Suprapubic skin (tissue), 4 donors: ENCODE measurements at regions not wholly inside any gene's neighbourhood (a gene's known extent, or its start where the extent isn't known, plus 50 kb on each side); places are given as distances from the start of the nearest gene placed in this dataset.

Source experiments
- DNase-seq, 2 donors: peaks; one replicate each; pipeline ENCODE4 v3.0.0-alpha.2; 2019; ENCODE audit warnings: low spot score in 2 of 2
- H3K27ac ChIP-seq: fragments of 200-600 bp; sonication (generic); one replicate; pipeline ENCODE4 v1.5.1; 2019
- H3K27me3 ChIP-seq: fragments of 200-600 bp; sonication (generic); one replicate; pipeline ENCODE4 v1.5.1; 2019
- H3K36me3 ChIP-seq: fragments of 200-600 bp; sonication (generic); one replicate; pipeline ENCODE4 v1.5.1; 2019
- H3K4me1 ChIP-seq: fragments of 200-600 bp; sonication (generic); one replicate; pipeline ENCODE4 v1.5.1; 2019
- H3K4me3 ChIP-seq: fragments of 200-600 bp; sonication (generic); one replicate; pipeline ENCODE4 v1.5.1; 2019; ENCODE audit warnings: mild to moderate bottlenecking
- H3K9me3 ChIP-seq: fragments of 200-600 bp; sonication (generic); one replicate; pipeline ENCODE4 v1.5.1; 2019
- EP300 ChIP-seq: sonication (generic); formaldehyde crosslinking; IDR thresholded peaks from one replicate; pipeline ENCODE4 v1.6.1; 2017; ENCODE audit warnings: antibody characterized with exemption
- POLR2A ChIP-seq, 2 donors: fragments of 450-650 bp; IDR thresholded peaks; one replicate each; pipeline ENCODE4 v1.6.1; 2017; ENCODE audit warnings: antibody characterized with exemption in 2 of 2, mild to moderate bottlenecking in 2 of 2, moderate library complexity in 2 of 2
- POLR2AphosphoS5 ChIP-seq, 3 donors: sonication (generic); formaldehyde crosslinking; IDR thresholded peaks; one replicate each; pipeline ENCODE4 v1.6.1; 2017; ENCODE audit warnings: antibody characterized with exemption in 3 of 3
- WGBS: methylation state at CpG from one replicate; pipeline ENCODE4 v1.1.5; 2018; 5-methylcytosine and 5-hydroxymethylcytosine counted together
- TF ChIP-seq, protein P1 (sequence below), 2 donors: fragments of 200-600 bp in 1 of 2; fragments of 450-650 bp in 1 of 2; sonication (generic) in 1 of 2; IDR thresholded peaks; one replicate each; pipeline ENCODE4 v1.5.1; 2016 to 2019; ENCODE audit warnings: antibody characterized with exemption in 2 of 2, mild to moderate bottlenecking in 1 of 2, moderate library complexity in 1 of 2

DNA sequence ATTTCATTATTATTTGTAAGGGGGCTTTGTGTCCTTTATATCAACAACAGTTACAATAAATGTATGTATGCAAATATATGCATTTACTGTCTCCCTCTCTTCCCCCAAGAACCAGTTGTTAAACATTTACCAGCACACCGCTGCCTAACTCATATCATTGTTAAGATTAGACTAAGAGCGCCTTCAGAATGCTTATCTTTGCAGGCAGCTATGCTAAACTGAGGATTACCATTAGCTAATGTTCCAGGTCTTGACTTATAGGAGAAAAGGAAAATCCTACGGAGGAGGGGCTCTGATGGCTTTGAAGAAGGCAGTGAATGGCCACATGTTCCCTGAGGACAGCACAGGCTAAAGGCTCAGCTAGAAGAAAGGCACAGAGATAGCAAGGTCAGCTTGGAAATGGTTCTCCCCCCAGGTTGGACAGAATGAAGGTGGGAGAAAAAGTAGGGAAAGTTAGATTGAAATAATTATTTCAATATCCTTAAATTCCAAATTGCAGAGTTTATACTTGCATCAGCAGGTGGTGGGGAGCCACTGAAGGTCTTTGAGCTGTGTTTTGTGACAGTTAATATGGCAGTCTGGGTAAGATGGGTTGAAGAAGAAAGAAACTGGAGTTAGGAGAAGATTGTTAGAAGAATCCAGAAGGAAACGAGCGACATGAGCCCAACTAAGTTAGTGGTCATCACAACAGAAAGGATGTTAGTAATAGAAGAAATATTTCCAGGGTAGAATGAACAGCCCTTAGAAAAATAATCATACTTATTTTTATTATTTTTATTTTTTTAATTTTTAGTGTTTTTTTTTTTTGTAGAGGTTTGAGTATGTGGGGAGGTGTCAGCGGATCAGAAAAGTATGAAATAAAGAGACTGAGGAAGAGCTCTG, 87.0 kb upstream of the MAF start:
- TF ChIP-seq POLR2AphosphoS5 (IDR thresholded peaks at IDR 0.05) (no peak), EP300 (no peak), POLR2A (IDR thresholded peaks at IDR 0.05) (no peak)
- TF ChIP-seq, protein P1, sequence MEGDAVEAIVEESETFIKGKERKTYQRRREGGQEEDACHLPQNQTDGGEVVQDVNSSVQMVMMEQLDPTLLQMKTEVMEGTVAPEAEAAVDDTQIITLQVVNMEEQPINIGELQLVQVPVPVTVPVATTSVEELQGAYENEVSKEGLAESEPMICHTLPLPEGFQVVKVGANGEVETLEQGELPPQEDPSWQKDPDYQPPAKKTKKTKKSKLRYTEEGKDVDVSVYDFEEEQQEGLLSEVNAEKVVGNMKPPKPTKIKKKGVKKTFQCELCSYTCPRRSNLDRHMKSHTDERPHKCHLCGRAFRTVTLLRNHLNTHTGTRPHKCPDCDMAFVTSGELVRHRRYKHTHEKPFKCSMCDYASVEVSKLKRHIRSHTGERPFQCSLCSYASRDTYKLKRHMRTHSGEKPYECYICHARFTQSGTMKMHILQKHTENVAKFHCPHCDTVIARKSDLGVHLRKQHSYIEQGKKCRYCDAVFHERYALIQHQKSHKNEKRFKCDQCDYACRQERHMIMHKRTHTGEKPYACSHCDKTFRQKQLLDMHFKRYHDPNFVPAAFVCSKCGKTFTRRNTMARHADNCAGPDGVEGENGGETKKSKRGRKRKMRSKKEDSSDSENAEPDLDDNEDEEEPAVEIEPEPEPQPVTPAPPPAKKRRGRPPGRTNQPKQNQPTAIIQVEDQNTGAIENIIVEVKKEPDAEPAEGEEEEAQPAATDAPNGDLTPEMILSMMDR (IDR thresholded peaks at IDR 0.05): no peak
- Histone ChIP-seq H3K4me3 (no peak overlapping the region), H3K27ac (no peak overlapping the region), H3K9me3 (no peaks in the 10 kb centered on the region), H3K4me1 (peaks cover 4% of the 10 kb centered on the region), H3K27me3 (no peaks in the 10 kb centered on the region), H3K36me3 (no peaks in the 10 kb centered on the region)
- no peak for DNase-seq
- WGBS: 92% methylated on average over 6 of the region's 6 CpGs

DNA sequence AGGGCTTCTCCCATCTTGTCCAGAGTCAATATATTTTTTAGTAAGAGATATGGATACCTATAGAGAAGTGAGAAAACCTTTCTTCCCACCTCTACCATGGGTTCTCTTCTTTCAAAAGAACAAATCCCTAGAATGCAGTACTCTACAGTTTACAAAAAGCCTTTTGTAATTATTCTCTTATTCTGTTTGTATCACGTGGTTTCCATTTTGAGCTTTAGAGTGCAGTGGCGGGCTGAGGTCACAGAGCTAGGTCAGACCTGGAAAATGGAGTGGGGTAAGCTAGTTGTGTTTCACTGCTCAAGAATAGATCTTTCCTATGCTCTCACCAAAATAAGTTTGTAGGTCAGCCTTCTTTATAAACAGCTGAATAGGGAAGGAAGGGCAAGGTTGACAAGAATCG, 85.3 kb upstream of the MAF start:
- Histone ChIP-seq H3K9me3 (no peaks in the 10 kb centered on the region), H3K4me1 (peaks cover 4% of the 10 kb centered on the region), H3K36me3 (no peaks in the 10 kb centered on the region), H3K4me3 (no peak overlapping the region), H3K27ac (no peak overlapping the region), H3K27me3 (no peaks in the 10 kb centered on the region)
- TF ChIP-seq, protein P1 (IDR thresholded peaks at IDR 0.05): no peak
- TF ChIP-seq POLR2AphosphoS5 (IDR thresholded peaks at IDR 0.05) (no peak), EP300 (no peak), POLR2A (IDR thresholded peaks at IDR 0.05) (no peak)
- DNase-seq: no peak
- WGBS: 93% methylated on average over 3 of the region's 3 CpGs

DNA sequence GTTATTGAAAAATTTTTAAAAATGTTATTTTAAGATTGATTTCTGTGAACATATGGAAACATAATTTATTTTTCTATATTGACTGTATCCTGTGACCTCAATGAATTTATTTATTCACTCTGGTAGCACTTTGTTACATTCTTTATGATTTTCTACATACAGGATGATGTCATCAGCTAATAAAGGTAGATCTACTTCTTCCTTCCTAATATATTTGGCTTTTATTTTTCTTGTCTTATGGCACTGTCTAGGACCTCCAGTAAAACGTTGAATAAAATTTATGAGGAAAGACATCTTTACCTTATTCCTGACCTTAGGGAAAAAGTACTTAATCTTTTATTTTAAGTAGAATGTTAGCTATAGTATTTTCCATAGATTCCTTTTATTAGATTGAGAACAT, 78.8 kb upstream of the MAF start:
- no peaks in the 10 kb centered on the region for H3K27me3 ChIP-seq
- no peak for TF ChIP-seq EP300
- no peak for TF ChIP-seq POLR2AphosphoS5 (IDR thresholded peaks at IDR 0.05)
- TF ChIP-seq, protein P1 (IDR thresholded peaks at IDR 0.05): no peak
- no peak for TF ChIP-seq POLR2A (IDR thresholded peaks at IDR 0.05)
- WGBS: 66% methylated on average over 1 of the region's 1 CpG
- H3K4me3 ChIP-seq: no peak overlapping the region
- no peaks in the 10 kb centered on the region for H3K9me3 ChIP-seq
- no peaks in the 10 kb centered on the region for H3K4me1 ChIP-seq
- H3K36me3 ChIP-seq: no peaks in the 10 kb centered on the region
- H3K27ac ChIP-seq: no peak overlapping the region
- DNase-seq: no peak

DNA sequence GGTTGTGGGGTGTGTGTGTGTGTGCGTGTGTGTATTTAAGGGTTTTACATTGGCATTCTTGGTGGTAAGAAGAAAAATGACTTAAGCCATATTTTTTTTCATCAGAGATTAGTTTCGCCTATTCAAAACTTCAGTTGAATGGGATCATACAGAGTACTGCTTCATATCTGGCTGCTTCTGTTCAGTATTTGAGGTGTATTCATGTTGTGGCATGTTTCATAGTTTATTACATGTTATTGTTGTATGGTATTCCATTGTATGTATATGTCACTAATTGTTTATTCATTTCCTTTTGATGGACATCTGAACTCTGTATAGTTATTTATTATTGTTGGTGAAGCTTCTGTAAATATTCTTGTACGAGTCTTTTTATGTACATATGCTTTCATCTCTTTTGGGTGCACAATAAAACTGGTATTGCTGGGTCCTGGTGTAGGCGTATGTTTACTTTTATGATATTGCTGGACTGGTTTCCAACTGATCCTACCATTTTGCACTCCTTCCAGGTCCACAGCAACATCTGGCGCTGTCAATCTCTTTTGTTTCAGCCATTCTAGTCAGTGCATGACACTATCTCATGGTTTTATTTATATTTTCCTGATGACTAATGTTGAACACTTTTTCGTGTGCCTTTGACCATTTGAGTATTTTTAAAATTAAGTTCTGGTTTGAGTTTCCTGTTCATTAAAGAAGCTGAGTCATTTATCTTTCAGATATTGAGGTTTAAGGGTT, 77.4 kb upstream of the MAF start:
- TF ChIP-seq POLR2A (IDR thresholded peaks at IDR 0.05) (no peak), POLR2AphosphoS5 (IDR thresholded peaks at IDR 0.05) (no peak), EP300 (no peak)
- TF ChIP-seq, protein P1 (IDR thresholded peaks at IDR 0.05): no peak
- Histone ChIP-seq H3K27me3 (no peaks in the 10 kb centered on the region), H3K27ac (no peak overlapping the region), H3K36me3 (no peaks in the 10 kb centered on the region), H3K4me3 (no peak overlapping the region), H3K4me1 (no peaks in the 10 kb centered on the region), H3K9me3 (no peaks in the 10 kb centered on the region)
- WGBS: 61% methylated on average over 6 of the region's 6 CpGs
- DNase-seq: no peak

DNA sequence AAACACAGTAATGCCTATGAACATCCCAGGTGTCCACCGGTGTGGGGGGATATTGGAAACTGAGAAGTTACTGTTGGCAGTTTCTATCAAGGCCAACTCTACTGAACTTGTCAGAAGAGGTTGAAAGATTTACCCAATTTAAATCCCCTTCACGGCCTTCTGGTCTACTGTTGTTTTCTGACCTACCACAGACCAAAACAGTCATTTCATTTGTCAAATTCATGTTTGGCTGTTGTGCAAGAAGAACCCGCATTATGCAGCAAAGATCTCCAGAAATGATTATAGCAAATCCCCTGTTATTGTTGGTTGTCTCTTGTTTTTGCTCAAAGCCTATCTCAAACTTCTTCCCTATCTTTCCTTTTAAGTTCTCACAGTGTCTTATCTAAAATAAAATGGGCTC, 73.1 kb upstream of the MAF start:
- no peak for DNase-seq
- Histone ChIP-seq H3K27ac (no peak overlapping the region), H3K4me1 (no peaks in the 10 kb centered on the region), H3K4me3 (no peak overlapping the region), H3K9me3 (no peaks in the 10 kb centered on the region), H3K36me3 (no peaks in the 10 kb centered on the region), H3K27me3 (no peaks in the 10 kb centered on the region)
- 68% methylated on average over 3 of the region's 3 CpGs for WGBS
- TF ChIP-seq EP300 (no peak), POLR2AphosphoS5 (IDR thresholded peaks at IDR 0.05) (no peak), POLR2A (IDR thresholded peaks at IDR 0.05) (no peak)
- TF ChIP-seq, protein P1 (IDR thresholded peaks at IDR 0.05): no peak
